ENCODE measurements at regions not wholly inside any gene's neighbourhood (a gene's known extent, or its start where the extent isn't known, plus 50 kb on each side); places are given as distances from the start of the nearest gene placed in this dataset.

DNA sequence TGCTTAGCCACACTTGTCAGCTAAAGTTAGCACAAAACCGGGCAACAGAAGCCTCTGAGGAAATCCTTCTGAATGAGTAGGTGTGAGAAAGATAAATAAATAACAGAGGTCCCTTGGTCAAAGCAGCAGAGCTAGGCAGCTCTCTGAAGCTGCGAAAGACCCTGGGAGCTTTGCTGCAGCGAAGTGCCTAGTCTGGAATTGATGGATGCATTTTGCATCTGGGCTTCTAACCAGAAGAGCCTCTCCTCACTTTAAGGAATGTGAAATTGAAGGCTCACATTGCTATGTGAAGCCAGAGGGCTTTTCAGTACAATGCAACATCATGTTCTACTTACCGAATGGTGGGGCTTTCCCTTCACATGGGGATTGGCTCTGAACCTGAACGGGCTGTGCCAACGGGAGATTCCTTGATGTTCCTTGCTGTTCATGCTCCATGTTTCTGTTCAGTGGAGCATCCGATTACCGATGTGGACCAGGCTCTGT lies 274.6 kb downstream of the HS3ST3B1 start:
- TF ChIP-seq, protein P1, sequence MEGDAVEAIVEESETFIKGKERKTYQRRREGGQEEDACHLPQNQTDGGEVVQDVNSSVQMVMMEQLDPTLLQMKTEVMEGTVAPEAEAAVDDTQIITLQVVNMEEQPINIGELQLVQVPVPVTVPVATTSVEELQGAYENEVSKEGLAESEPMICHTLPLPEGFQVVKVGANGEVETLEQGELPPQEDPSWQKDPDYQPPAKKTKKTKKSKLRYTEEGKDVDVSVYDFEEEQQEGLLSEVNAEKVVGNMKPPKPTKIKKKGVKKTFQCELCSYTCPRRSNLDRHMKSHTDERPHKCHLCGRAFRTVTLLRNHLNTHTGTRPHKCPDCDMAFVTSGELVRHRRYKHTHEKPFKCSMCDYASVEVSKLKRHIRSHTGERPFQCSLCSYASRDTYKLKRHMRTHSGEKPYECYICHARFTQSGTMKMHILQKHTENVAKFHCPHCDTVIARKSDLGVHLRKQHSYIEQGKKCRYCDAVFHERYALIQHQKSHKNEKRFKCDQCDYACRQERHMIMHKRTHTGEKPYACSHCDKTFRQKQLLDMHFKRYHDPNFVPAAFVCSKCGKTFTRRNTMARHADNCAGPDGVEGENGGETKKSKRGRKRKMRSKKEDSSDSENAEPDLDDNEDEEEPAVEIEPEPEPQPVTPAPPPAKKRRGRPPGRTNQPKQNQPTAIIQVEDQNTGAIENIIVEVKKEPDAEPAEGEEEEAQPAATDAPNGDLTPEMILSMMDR (IDR thresholded peaks at IDR 0.05 in 2 of 3, conservative IDR thresholded peaks at IDR 0.05 in 1 of 3; ENCODE audit: borderline replicate concordance in 1 of 3, insufficient read depth in 1 of 3, low read depth in 2 of 3, low read length in 2 of 3), result no peak
- TF ChIP-seq EZH2phosphoT487 (IDR thresholded peaks at IDR 0.05; ENCODE audit: borderline replicate concordance) (no peak), POLR2A (IDR thresholded peaks at IDR 0.05; ENCODE audit: borderline replicate concordance, extremely low read depth, insufficient read depth, insufficient read length) (no peak), POLR2AphosphoS5 (IDR thresholded peaks at IDR 0.05; ENCODE audit: low read depth, low read length) (no peak)
- TF ChIP-seq, protein P2, sequence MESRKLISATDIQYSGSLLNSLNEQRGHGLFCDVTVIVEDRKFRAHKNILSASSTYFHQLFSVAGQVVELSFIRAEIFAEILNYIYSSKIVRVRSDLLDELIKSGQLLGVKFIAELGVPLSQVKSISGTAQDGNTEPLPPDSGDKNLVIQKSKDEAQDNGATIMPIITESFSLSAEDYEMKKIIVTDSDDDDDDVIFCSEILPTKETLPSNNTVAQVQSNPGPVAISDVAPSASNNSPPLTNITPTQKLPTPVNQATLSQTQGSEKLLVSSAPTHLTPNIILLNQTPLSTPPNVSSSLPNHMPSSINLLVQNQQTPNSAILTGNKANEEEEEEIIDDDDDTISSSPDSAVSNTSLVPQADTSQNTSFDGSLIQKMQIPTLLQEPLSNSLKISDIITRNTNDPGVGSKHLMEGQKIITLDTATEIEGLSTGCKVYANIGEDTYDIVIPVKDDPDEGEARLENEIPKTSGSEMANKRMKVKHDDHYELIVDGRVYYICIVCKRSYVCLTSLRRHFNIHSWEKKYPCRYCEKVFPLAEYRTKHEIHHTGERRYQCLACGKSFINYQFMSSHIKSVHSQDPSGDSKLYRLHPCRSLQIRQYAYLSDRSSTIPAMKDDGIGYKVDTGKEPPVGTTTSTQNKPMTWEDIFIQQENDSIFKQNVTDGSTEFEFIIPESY (IDR thresholded peaks at IDR 0.05; ENCODE audit: extremely low read depth, insufficient replicate concordance, low read length), result no peak
